ENCODE measurements at regions not wholly inside any gene's neighbourhood (a gene's known extent, or its start where the extent isn't known, plus 50 kb on each side); places are given as distances from the start of the nearest gene placed in this dataset.

- Histone ChIP-seq H3K79me1 (ENCODE audit: low read depth, low read length) (no peaks in the 10 kb centered on the region), H2BK120ac (replicated peaks; ENCODE audit: low read depth, low read length) (no peak overlapping the region), H3K4me1 (replicated peaks in 1 of 4; ENCODE audit: control insufficient read depth in 3 of 4, insufficient read depth in 4 of 4, low read length in 3 of 4) (peaks cover 2 to 16% (median 9%) of the 10 kb centered on the region in 4 experiments), H3K4me2 (ENCODE audit: insufficient read depth in 1 of 2, low read depth in 2 of 2, low read length in 2 of 2) (no peak overlapping the region), H3K56ac (replicated peaks; ENCODE audit: insufficient read length, low read depth, low read length) (no peak overlapping the region), H2AK5ac (ENCODE audit: low read depth, low read length) (no peak overlapping the region), H3K4me3 (ENCODE audit: extremely low read depth in 1 of 4, insufficient read depth in 2 of 4, low read depth in 3 of 4, low read length in 4 of 4) (no peak overlapping the region), H2BK20ac (ENCODE audit: low read length) (no peak overlapping the region), H2BK12ac (ENCODE audit: low read depth, low read length) (no peak overlapping the region), H4K5ac (ENCODE audit: insufficient read length, low read depth, low read length) (no peak overlapping the region), H3K14ac (ENCODE audit: insufficient read length) (no peak overlapping the region), H3K9me3 (ENCODE audit: insufficient read depth in 2 of 2, low read depth in 1 of 2, low read length in 1 of 2) (no peaks in the 10 kb centered on the region), H4K91ac (replicated peaks; ENCODE audit: insufficient read length, low read length) (no peak overlapping the region), H3K9ac (replicated peaks in 1 of 4; ENCODE audit: extremely low read depth in 1 of 4, low read depth in 3 of 4, low read length in 3 of 4) (no peak overlapping the region), H3K27me3 (replicated peaks in 1 of 4; ENCODE audit: control insufficient read depth in 3 of 4, extremely low read depth in 1 of 4, insufficient read depth in 3 of 4, low read length in 3 of 4) (no peaks in the 10 kb centered on the region), H3K36me3 (ENCODE audit: control insufficient read depth in 2 of 4, insufficient read depth in 4 of 4, low read length in 3 of 4) (no peaks in the 10 kb centered on the region), H3K23me2 (ENCODE audit: low read depth, low read length) (no peaks in the 10 kb centered on the region), H3K79me2 (ENCODE audit: control insufficient read depth in 1 of 2, insufficient read depth in 2 of 2, low read length in 2 of 2) (no peaks in the 10 kb centered on the region), H3K23ac (ENCODE audit: insufficient read length) (no peak overlapping the region), H2AFZ (ENCODE audit: low read length) (no peak overlapping the region), H3K18ac (ENCODE audit: extremely low read depth, low read length) (no peak overlapping the region), H4K8ac (ENCODE audit: extremely low read depth, insufficient read depth, low read length) (no peak overlapping the region), H2BK15ac (ENCODE audit: low read length) (no peak overlapping the region), H3K27ac (ENCODE audit: low read depth, low read length) (no peak overlapping the region), H2BK5ac (ENCODE audit: low read depth, low read length) (no peak overlapping the region), H4K20me1 (replicated peaks in 1 of 2; ENCODE audit: control insufficient read depth in 1 of 2, insufficient read depth in 2 of 2, low read length in 2 of 2) (no peaks in the 10 kb centered on the region), H3K4ac (replicated peaks; ENCODE audit: insufficient read length, low read depth, low read length) (no peak overlapping the region)
- FAIRE-seq, result no peak
- CTCF ChIA-PET (ENCODE audit: partially characterized antibody), result interaction anchor here (0.7 to 5.3 kb wide), 21 partner anchors 8 to 916 kb away, joined by 3 to 18 read pairs (median 3); partner anchors contain the start of gene THBS1
- DNase-seq (ENCODE audit: low read depth in 1 of 2, low spot score in 2 of 2), result no peak
- TF ChIP-seq USF2 (IDR thresholded peaks at IDR 0.05; ENCODE audit: low read length) (no peak), KDM5A (IDR thresholded peaks at IDR 0.05; ENCODE audit: low read length) (no peak), CEBPB (IDR thresholded peaks at IDR 0.05; ENCODE audit: low read depth, low read length) (no peak), CTBP2 (IDR thresholded peaks at IDR 0.05; ENCODE audit: borderline replicate concordance, insufficient read depth, insufficient read length, low read length) (no peak), MAFK (IDR thresholded peaks at IDR 0.05; ENCODE audit: low read depth, low read length) (no peak), MAX (IDR thresholded peaks at IDR 0.05) (no peak), NANOG (IDR thresholded peaks at IDR 0.05; ENCODE audit: insufficient read depth, low read depth, low read length, poor library complexity, severe bottlenecking) (no peak), TCF12 (IDR thresholded peaks at IDR 0.05; ENCODE audit: low read depth, low read length) (no peak), POLR2A (IDR thresholded peaks at IDR 0.05; ENCODE audit: control extremely low read depth in 1 of 2, low read depth in 2 of 2, low read length in 2 of 2) (no peak), CHD1 (IDR thresholded peaks at IDR 0.05; ENCODE audit: low read depth, low read length) (no peak), EZH2 (IDR thresholded peaks at IDR 0.05; ENCODE audit: low read depth, low read length, severe bottlenecking) (no peak), RBBP5 (IDR thresholded peaks at IDR 0.05; ENCODE audit: borderline replicate concordance, low read depth, low read length) (no peak)
- POLR2A ChIA-PET (ENCODE audit: partially characterized antibody), result interaction anchor here (2.3 kb wide), 1 partner anchor 874 kb away, joined by 10 read pairs; the partner anchor contains the start of gene THBS1
- WGBS, 2 experiments (ENCODE audit: extremely low coverage in 1 of 2, insufficient coverage in 1 of 2, insufficient read length in 1 of 2, insufficient replicate concordance in 2 of 2, low coverage in 1 of 2, low lambda C conversion rate in 2 of 2, missing lambda C conversion rate in 1 of 2), result 88% methylated on average over 5 of the region's 5 CpGs; no CpG with 5 or more reads in 1 of the 2 experiments
These were observed 142.3 kb upstream of the RASGRP1 start for GRCh38 chr15:38706956-38707355.
